Body of pancreas (tissue), 4 donors: ENCODE measurements at regions not wholly inside any gene's neighbourhood (a gene's known extent, or its start where the extent isn't known, plus 50 kb on each side); places are given as distances from the start of the nearest gene placed in this dataset.
A peak's percentile ranks its signal among the peaks of the same experiment; 100 is the strongest.

Source experiments
- ATAC-seq: fragments of 150-250 bp; one replicate; pipeline ENCODE4 v1.9.1; 2016
- DNase-seq, 4 donors: peaks; one replicate each; pipeline ENCODE4 v3.0.0-alpha.2; 2019
- H3K27ac ChIP-seq, 4 donors: fragments of 200-600 bp; sonication (generic); 1 replicate in 3 of 4; 2 replicates in 1 of 4; pipeline versions ENCODE4 v1.5.1 to v1.6.1; 2016 to 2019; ENCODE audit warnings: mild to moderate bottlenecking in 1 of 4, mixed read lengths in 1 of 4, moderate library complexity in 1 of 4
- H3K27me3 ChIP-seq, 2 donors: fragments of 200-600 bp; sonication (generic); one replicate each; pipeline ENCODE4 v1.6.0; 2016; ENCODE audit warnings: mild to moderate bottlenecking in 1 of 2
- H3K36me3 ChIP-seq, 2 donors: fragments of 200-600 bp; sonication (generic); replicated peaks in 1 of 2; 2 replicates each; pipeline ENCODE4 v1.5.1; 2016; ENCODE audit warnings: low read depth in 2 of 2; ENCODE audit not compliant: insufficient read depth in 1 of 2
- H3K4me1 ChIP-seq: fragments of 200-600 bp; sonication (generic); one replicate; pipeline ENCODE4 v1.6.0; 2016
- H3K4me3 ChIP-seq, 2 donors: fragments of 200-600 bp; sonication (generic); 1 replicate in 1 of 2; 2 replicates in 1 of 2; pipeline ENCODE4 v1.5.1; 2016 to 2019
- H3K9me3 ChIP-seq, 3 donors: fragments of 200-600 bp; sonication (generic); 1 replicate in 2 of 3; 2 replicates in 1 of 3; pipeline ENCODE4 v1.5.1; 2016
- CTCF ChIP-seq, 7 experiments: fragments of 450-650 bp in 4 of 7; fragments of 200-600 bp in 3 of 7; sonication (generic) in 3 of 7; IDR thresholded peaks; one replicate each; pipeline ENCODE4 v1.5.1; 2016 to 2019; ENCODE audit warnings: antibody characterized with exemption in 7 of 7
- POLR2A ChIP-seq, 3 donors: fragments of 450-650 bp; IDR thresholded peaks; one replicate each; pipeline ENCODE4 v1.6.1; 2016; ENCODE audit warnings: antibody characterized with exemption in 3 of 3, mild to moderate bottlenecking in 2 of 3
- WGBS, 2 donors: methylation state at CpG; one replicate each; pipeline ENCODE4 v1.1.5; 2017; 5-methylcytosine and 5-hydroxymethylcytosine counted together
- intact Hi-C: fragments of 100-400 bp; cut with DNase I; formaldehyde crosslinking; loops from one replicate; pipeline ENCODE4 v1.15.1; 2023

GRCh38 chr4:3343358-3343757, 50.5 kb downstream of the RGS12 start:
- no peak for DNase-seq
- no peak for TF ChIP-seq POLR2A (IDR thresholded peaks at IDR 0.05)
- no peak for TF ChIP-seq CTCF (IDR thresholded peaks at IDR 0.05)
- no peak overlapping the region for H3K27ac ChIP-seq
- H3K4me3 ChIP-seq, result no peak overlapping the region
- H3K36me3 ChIP-seq, result no peaks in the 10 kb centered on the region
- whole genome bisulfite sequencing, 2 donors, result 89 to 92% methylated on average over 16 of the region's 16 CpGs
- H3K27me3 ChIP-seq, result no peaks in the 10 kb centered on the region
- peaks cover 11% of the 10 kb centered on the region for H3K4me1 ChIP-seq
- intact Hi-C loops, result no loop called here
- H3K9me3 ChIP-seq, result no peaks in the 10 kb centered on the region
- ATAC-seq, result no peak

GRCh38 chr4:3344104-3344503, 51.3 kb downstream of the RGS12 start:
- no peak overlapping the region for H3K4me3 ChIP-seq
- WGBS, 2 donors, result 87 to 91% methylated on average over 9 of the region's 9 CpGs
- H3K27ac ChIP-seq, result no peak overlapping the region
- no peak for DNase-seq
- intact Hi-C loops, result loop anchor here (2.0 kb wide), 1 partner anchor 139 kb away; no protein-coding TSS in a partner anchor
- ATAC-seq, result no peak
- H3K27me3 ChIP-seq, result no peaks in the 10 kb centered on the region
- no peaks in the 10 kb centered on the region for H3K9me3 ChIP-seq
- peaks cover 17% of the 10 kb centered on the region for H3K4me1 ChIP-seq
- no peaks in the 10 kb centered on the region for H3K36me3 ChIP-seq
- TF ChIP-seq CTCF (IDR thresholded peaks at IDR 0.05), result no peak
- TF ChIP-seq POLR2A (IDR thresholded peaks at IDR 0.05), result no peak

- 83 to 91% methylated on average over 4 of the region's 4 CpGs for WGBS, 2 donors
- peaks cover 17% of the 10 kb centered on the region for H3K4me1 ChIP-seq
- no peaks in the 10 kb centered on the region for H3K27me3 ChIP-seq
- no peak overlapping the region for H3K27ac ChIP-seq
- no peaks in the 10 kb centered on the region for H3K9me3 ChIP-seq
- intact Hi-C loops, result loop anchor here (2.0 kb wide), 1 partner anchor 138 kb away; no protein-coding TSS in a partner anchor
- H3K4me3 ChIP-seq, result no peak overlapping the region
- TF ChIP-seq CTCF (IDR thresholded peaks at IDR 0.05), result no peak
- TF ChIP-seq POLR2A (IDR thresholded peaks at IDR 0.05), result no peak
- ATAC-seq, result no peak
- no peak for DNase-seq
- no peaks in the 10 kb centered on the region for H3K36me3 ChIP-seq
Measured at GRCh38 chr4:3344596-3344995, 51.8 kb downstream of the RGS12 start.

- TF ChIP-seq CTCF (IDR thresholded peaks at IDR 0.05), result no peak
- no peak for TF ChIP-seq POLR2A (IDR thresholded peaks at IDR 0.05)
- ATAC-seq (no peak), DNase-seq (no peak)
- H3K9me3 ChIP-seq, result no peaks in the 10 kb centered on the region
- H3K36me3 ChIP-seq, result no peaks in the 10 kb centered on the region
- intact Hi-C loops, result loop anchor here (2.0 kb wide), 1 partner anchor 137 kb away; no protein-coding TSS in a partner anchor
- WGBS, 2 donors, result 86 to 89% methylated on average over 5 of the region's 5 CpGs
- no peaks in the 10 kb centered on the region for H3K27me3 ChIP-seq
- peaks cover 16% of the 10 kb centered on the region for H3K4me1 ChIP-seq
- H3K27ac ChIP-seq, result no peak overlapping the region
- H3K4me3 ChIP-seq, result no peak overlapping the region
Measured at GRCh38 chr4:3345384-3345783, 52.6 kb downstream of the RGS12 start.

- peaks cover 10% of the 10 kb centered on the region for H3K4me1 ChIP-seq
- no peaks in the 10 kb centered on the region for H3K9me3 ChIP-seq
- intact Hi-C loops, result no loop called here
- H3K4me3 ChIP-seq, result no peak overlapping the region
- ATAC-seq (peak; percentile 93), DNase-seq (peak; percentile 62 to 84 (median 69))
- no peak for TF ChIP-seq POLR2A (IDR thresholded peaks at IDR 0.05)
- peak; percentile 71 to 93 (median 89) for TF ChIP-seq CTCF (IDR thresholded peaks at IDR 0.05)
- no peak overlapping the region for H3K27ac ChIP-seq
- no peaks in the 10 kb centered on the region for H3K36me3 ChIP-seq
- 39 to 41% methylated on average over 4 of the region's 4 CpGs for WGBS, 2 donors
- no peaks in the 10 kb centered on the region for H3K27me3 ChIP-seq
Measured at GRCh38 chr4:3346146-3346545, 53.3 kb downstream of the RGS12 start.
